A673 (cell line): ENCODE measurements at regions not wholly inside any gene's neighbourhood (a gene's known extent, or its start where the extent isn't known, plus 50 kb on each side); places are given as distances from the start of the nearest gene placed in this dataset.

Experiments used
- BruUV-seq: library from RNA; stranded (reverse); fragments of 400-500 nt; replicated peaks from 2 replicates; lab custom pipeline; 2021; lab: Mats Ljungman, UMichigan
- CTCF ChIA-PET: fragments of 300-600 bp; sonication (Branson Sonifier 250); formaldehyde crosslinking; loops from one replicate; lab custom pipeline; 2022; ENCODE audit warnings: antibody characterized with exemption; lab: Charles Lee
- POLR2A ChIA-PET: fragments of 300-600 bp; sonication (Branson Sonifier 250); formaldehyde crosslinking; loops from one replicate; lab custom pipeline; 2022; ENCODE audit warnings: antibody characterized with exemption; ENCODE audit not compliant: low non-redundant PET; lab: Charles Lee
- DNase-seq: peaks from one replicate; pipeline ENCODE4 v3.0.0-alpha.2; 2015; ENCODE audit warnings: low spot score
- H3K27ac ChIP-seq: fragments of 200-600 bp; sonication (generic); 2 replicates; pipeline ENCODE4 v1.5.1; 2016; ENCODE audit warnings: mixed run types, low read depth, mild to moderate bottlenecking, mixed read lengths, antibody characterized with exemption, low read length; ENCODE audit not compliant: poor library complexity, severe bottlenecking
- H3K27me3 ChIP-seq: fragments of 200-600 bp; sonication (generic); replicated peaks from 2 replicates; pipeline ENCODE4 v1.6.1; 2017; ENCODE audit warnings: mixed run types, low read depth, mild to moderate bottlenecking, mixed read lengths, antibody characterized with exemption, low read length; ENCODE audit not compliant: insufficient read depth, poor library complexity
- H3K36me3 ChIP-seq: fragments of 200-600 bp; sonication (generic); 2 replicates; pipeline ENCODE4 v1.6.1; 2016; ENCODE audit warnings: mixed run types, mild to moderate bottlenecking, mixed read lengths, antibody characterized with exemption, low read length; ENCODE audit not compliant: insufficient read depth, poor library complexity, severe bottlenecking
- H3K4me1 ChIP-seq: fragments of 200-600 bp; sonication (generic); 2 replicates; pipeline ENCODE4 v1.6.1; 2017; ENCODE audit warnings: mixed run types, mild to moderate bottlenecking, mixed read lengths, antibody characterized with exemption, low read length; ENCODE audit not compliant: insufficient read depth, poor library complexity, severe bottlenecking
- H3K4me3 ChIP-seq: fragments of 200-600 bp; sonication (generic); 2 replicates; pipeline ENCODE4 v1.5.1; 2016; ENCODE audit warnings: low read depth, mixed run types, mild to moderate bottlenecking, mixed read lengths, low read length; ENCODE audit not compliant: poor library complexity, severe bottlenecking
- H3K9me3 ChIP-seq: fragments of 200-600 bp; sonication (generic); 2 replicates; pipeline ENCODE4 v1.6.1; 2016; ENCODE audit warnings: mixed run types, low read depth, mild to moderate bottlenecking, mixed read lengths, antibody characterized with exemption, low read length; ENCODE audit not compliant: poor library complexity, severe bottlenecking
- EZH2 ChIP-seq: fragments of 200-600 bp; sonication (generic); IDR thresholded peaks from 2 replicates; pipeline ENCODE4 v1.6.1; 2017; ENCODE audit warnings: borderline replicate concordance, low read depth, mild to moderate bottlenecking, mixed read lengths, antibody characterized with exemption, low read length; ENCODE audit not compliant: poor library complexity, severe bottlenecking
- intact Hi-C: fragments of 100-400 bp; cut with micrococcal nuclease; formaldehyde crosslinking; loops from one replicate; pipeline ENCODE4 v1.10.0; 2022; ENCODE audit not compliant: unreplicated experiment
- TF ChIP-seq, protein P1 (sequence below): fragments of 300-800, 200-600 bp; sonication (generic); conservative IDR thresholded peaks from 2 replicates; pipeline ENCODE4 v1.5.1; 2017; ENCODE audit warnings: low read depth, mild to moderate bottlenecking, antibody characterized with exemption, low read length, moderate library complexity, mixed read lengths

DNA sequence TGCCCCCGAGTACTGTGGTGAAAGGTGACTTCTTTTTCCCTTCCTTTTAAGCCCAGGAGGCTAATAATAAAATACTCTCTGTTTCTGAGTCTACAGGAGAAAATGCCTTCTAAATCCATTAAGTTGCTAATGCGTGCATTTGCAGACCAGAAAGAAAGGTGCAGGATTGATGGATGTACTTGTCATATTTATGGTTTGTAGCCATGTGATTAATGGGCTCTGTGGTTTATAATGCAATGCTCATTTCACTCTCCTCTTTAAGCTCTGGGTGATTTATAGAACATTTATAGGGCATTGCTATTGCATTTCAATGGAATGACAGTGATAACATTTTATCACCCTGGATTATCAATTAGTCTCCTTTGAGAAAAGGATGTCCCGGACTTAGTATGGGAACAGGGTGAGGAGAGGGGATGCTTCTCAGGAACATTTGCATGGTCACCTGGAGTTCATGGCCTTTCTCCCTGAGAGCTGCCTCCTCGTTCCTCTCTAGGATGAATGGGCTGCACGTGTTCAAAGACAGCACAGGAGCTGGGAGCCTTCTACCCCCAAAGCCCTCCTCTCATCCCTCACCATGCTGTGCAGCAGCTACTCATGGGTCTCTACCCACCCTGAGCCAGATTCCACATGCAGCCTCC, 82.8 kb upstream of the HMGXB4 start:
- H3K27me3 ChIP-seq = no peaks in the 10 kb centered on the region
- no peak overlapping the region for H3K27ac ChIP-seq
- no peak for DNase-seq
- intact Hi-C loops = no loop called here
- POLR2A ChIA-PET = no interaction called here
- CTCF ChIA-PET = no interaction called here
- no peak overlapping the region for H3K4me3 ChIP-seq
- no TSS peak for BruUV-seq
- H3K36me3 ChIP-seq = no peaks in the 10 kb centered on the region
- no peaks in the 10 kb centered on the region for H3K9me3 ChIP-seq
- TF ChIP-seq, protein P1, sequence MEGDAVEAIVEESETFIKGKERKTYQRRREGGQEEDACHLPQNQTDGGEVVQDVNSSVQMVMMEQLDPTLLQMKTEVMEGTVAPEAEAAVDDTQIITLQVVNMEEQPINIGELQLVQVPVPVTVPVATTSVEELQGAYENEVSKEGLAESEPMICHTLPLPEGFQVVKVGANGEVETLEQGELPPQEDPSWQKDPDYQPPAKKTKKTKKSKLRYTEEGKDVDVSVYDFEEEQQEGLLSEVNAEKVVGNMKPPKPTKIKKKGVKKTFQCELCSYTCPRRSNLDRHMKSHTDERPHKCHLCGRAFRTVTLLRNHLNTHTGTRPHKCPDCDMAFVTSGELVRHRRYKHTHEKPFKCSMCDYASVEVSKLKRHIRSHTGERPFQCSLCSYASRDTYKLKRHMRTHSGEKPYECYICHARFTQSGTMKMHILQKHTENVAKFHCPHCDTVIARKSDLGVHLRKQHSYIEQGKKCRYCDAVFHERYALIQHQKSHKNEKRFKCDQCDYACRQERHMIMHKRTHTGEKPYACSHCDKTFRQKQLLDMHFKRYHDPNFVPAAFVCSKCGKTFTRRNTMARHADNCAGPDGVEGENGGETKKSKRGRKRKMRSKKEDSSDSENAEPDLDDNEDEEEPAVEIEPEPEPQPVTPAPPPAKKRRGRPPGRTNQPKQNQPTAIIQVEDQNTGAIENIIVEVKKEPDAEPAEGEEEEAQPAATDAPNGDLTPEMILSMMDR = no peak
- H3K4me1 ChIP-seq = no peaks in the 10 kb centered on the region

DNA sequence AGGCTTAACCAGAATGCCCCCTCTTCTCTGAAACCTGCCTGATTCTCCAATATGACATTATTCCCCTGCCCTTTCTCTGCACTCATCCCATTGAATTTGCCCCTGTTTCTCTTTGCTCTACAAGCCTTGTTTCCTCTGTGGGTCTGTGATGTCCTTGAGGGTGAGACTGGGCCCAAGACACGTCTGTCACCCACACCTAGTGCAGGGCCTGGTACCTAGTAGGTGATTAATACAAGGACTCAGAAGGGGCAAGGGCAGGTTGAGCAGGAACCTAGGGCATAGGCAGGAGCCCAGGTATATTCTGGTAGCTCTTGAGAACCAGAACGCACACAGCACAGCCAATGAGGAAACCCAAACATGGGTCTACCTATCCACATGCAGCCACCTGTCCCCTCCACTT, 81.9 kb upstream of the HMGXB4 start:
- no peak overlapping the region for H3K27ac ChIP-seq
- intact Hi-C loops = no loop called here
- no peaks in the 10 kb centered on the region for H3K27me3 ChIP-seq
- no peak for TF ChIP-seq EZH2
- TF ChIP-seq, protein P1 = no peak
- CTCF ChIA-PET = no interaction called here
- POLR2A ChIA-PET = no interaction called here
- DNase-seq = no peak
- no TSS peak for BruUV-seq
- no peaks in the 10 kb centered on the region for H3K36me3 ChIP-seq
- H3K4me1 ChIP-seq = no peaks in the 10 kb centered on the region
- H3K4me3 ChIP-seq = no peak overlapping the region
- no peaks in the 10 kb centered on the region for H3K9me3 ChIP-seq

DNA sequence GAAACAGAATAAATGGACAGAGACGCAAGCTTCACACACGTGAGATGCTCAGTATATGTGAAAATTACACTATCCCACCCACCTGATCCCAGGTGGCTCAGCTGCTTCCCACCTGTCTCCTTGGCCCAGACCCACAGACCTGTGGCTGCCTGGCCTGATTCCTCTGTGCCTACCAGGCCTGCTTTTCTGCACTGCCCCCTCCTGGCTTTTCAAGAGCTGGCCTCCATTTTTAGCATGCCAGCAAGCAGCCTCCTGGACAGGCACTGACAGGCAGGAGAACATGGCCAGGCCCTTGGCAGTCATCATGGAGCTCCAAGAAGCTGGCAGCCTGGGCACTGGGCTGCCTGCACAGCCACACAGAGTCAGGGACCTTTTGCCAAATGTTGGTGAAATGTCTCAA, 79.5 kb upstream of the HMGXB4 start:
- POLR2A ChIA-PET = no interaction called here
- Histone ChIP-seq H3K4me3 (no peak overlapping the region), H3K9me3 (no peaks in the 10 kb centered on the region), H3K4me1 (no peaks in the 10 kb centered on the region), H3K36me3 (no peaks in the 10 kb centered on the region), H3K27ac (no peak overlapping the region), H3K27me3 (no peaks in the 10 kb centered on the region)
- intact Hi-C loops = no loop called here
- TF ChIP-seq, protein P1 = peak; percentile 28; the same call in 1 of the 2 replicates
- TF ChIP-seq EZH2 = no peak
- CTCF ChIA-PET = no interaction called here
- no TSS peak for BruUV-seq
- DNase-seq = no peak
